HG03354 (cell line): ENCODE measurements at regions not wholly inside any gene's neighbourhood (a gene's known extent, or its start where the extent isn't known, plus 50 kb on each side); places are given as distances from the start of the nearest gene placed in this dataset.
"Not testable (repeated sequence)": the region's sequence is repeated elsewhere in the genome, so short reads cannot be mapped to it uniquely, and the experiment has no call there.

ENCODE experiments used
- ATAC-seq: cut with Tn5 transposase; IDR thresholded peaks from one replicate; pipeline ENCODE4 v1.9.1; 2021; ENCODE audit warnings: mild to moderate bottlenecking; ENCODE audit not compliant: unreplicated experiment, poor library complexity, severe bottlenecking

- peak; percentile 56 for ATAC-seq
These were observed 88.9 kb upstream of the NT5E start for GRCh38 chr6:85360794-85361642.

DNA sequence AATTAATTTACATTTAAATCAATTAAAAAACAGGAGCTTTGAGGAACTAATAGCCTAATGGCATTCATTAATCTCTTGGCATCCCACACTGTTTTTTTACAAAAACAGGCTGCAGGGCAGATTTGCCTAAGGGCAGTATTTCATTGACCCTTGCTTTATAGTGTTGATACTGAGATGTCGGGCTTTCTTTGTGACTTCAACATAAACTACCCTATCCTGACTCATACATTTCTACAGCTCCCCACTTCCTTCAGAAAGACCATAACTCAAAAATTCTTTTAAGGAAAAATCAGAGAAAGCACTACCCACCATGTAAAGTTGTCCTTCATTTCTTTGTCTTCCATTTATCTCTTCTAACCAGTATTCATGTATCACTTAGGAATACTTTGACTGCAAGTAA, 92.2 kb upstream of the NT5E start:
- no peak for ATAC-seq

DNA sequence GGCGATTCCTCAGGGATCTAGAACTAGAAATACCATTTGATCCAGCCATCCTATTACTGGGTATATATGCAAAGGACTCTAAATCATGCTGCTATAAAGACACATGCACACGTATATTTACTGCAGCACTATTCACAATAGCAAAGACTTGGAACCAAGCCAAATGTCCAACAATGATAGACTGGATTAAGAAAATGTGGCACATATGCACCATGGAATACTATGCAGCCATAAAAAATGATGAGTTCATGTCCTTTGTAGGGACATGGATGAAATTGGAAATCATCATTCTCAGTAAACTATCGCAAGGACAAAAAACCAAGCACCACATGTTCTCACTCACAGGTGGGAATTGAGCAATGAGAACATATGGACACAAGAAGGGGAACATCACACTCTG, 93.1 kb upstream of the NT5E start:
- ATAC-seq, result not testable (repeated sequence)

GRCh38 chr6:85355816-85356215, 94.1 kb upstream of the NT5E start:
- ATAC-seq, result no peak

DNA sequence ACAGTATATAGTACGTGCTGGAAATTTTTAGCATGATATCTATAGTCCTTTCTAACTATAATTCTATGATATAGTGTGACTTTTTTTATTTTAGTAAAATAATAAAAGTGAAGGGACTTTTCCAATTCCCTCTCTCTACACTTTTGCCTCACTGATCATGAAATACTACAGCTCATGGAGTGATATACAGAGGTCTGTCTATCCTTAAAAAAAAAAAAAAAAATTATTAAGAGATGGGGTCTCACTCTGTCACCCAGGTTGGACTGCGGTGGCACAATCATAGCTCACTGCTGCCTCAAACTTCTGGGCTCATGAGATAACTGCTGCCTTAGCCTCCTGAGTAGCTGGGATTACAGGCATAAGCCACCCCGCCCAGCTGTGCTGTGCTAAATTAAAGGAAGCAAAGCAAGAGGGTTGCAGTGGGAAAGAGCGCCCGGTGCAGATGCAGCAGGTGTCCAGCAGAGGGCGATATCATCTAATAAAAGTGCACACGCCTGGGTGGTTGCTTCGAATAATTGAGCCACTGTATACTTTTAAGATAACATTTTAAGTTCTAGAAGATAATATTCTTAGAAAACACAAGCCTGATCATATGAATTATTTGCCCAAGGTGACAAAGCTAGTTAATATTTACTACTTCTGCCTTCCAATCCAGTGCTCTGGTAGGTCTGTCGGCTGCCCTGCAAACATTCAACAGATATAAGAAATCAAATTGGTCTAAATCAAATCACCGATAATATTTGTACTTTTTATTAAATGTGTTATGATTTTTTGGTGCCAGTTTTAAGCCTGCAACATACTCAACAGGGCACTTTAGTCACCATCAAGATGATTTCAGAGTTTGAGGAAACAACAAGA, 94.9 kb upstream of the NT5E start:
- peak; percentile 85 for ATAC-seq

GRCh38 chr6:85353012-85353411, 96.9 kb upstream of the NT5E start:
- no peak for ATAC-seq

GRCh38 chr6:85348643-85349042, 101.2 kb upstream of the NT5E start:
- ATAC-seq, result no peak

GRCh38 chr6:85347812-85348211, 102.1 kb upstream of the NT5E start:
- no peak for ATAC-seq

DNA sequence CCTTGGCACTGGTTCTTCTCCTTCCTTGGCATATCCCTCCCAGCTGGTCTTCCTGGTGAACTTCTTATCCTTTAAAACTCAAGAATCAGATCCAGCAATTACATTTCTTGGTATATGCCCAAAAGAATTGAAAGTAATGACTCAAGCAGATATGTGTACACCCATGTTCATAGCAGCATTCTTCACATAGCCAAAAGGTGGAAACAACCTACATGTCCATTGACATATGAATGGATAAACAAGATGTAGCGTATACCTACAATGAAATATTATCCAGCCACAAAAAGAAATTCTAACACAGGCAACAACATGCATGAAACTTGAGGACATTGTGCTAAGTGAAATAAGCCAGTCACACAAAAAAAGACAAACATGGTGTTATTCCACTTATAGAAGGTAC, 103.7 kb upstream of the NT5E start:
- ATAC-seq, result no peak

DNA sequence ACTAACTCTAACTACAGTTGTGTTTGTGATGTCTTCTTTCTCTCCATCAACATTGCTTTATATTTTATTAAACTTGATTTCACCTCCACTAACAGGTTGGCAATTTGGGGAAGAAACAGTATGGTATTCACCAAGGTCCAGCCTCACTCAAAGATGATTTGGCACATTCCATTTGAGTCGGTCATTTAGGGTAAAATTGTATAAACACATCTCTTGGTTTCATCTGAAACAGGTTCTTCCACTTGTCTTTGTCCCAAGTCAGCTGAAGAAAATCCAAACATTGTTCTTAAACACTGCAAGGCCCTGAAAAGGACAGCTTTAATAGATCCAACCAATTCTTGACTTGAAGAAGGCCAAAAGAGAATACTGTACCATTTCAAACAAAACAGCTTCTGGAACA, 104.9 kb upstream of the NT5E start:
- ATAC-seq, result no peak

DNA sequence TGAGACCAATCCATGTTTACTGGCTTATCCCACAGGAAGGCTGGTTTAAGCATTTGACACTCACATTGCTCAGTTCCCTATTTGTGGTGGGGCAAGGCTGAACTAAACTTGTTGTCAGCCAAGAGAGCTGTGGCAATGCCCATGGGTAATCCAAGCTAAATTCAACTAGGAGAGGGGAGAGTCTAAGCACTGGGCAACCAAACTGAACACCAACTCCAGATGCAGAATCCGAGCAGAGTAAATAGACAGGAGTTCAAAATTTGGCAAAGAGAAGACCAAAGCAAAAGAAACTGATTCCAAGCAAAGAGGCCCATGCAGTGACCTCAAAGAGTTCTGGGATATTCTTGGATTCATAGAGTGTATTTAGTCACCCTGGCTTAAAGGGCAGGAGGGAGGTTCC, 106.5 kb upstream of the NT5E start:
- no peak for ATAC-seq

DNA sequence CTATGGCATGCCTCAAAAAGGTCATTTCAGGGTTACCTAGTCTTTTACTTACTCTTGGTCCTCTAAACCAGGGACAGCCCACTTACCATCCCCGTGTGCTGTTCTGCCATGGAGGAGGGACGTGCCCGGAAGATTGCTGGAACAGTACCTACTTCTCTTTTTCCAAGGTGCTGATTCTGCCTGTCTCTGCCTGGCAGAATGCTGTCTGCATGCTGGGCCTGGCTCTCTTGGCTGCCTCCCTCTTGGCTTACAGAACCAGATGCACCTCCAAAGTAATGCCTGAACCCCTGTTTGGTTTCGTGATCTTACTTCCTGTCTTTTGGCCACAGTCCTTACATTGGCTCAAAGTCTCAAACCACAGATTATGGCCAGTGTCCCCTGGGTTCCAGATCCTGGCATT, 120.7 kb upstream of the NT5E start:
- ATAC-seq, result no peak

- ATAC-seq, result not testable (repeated sequence)
These were observed 124.1 kb upstream of the NT5E start for GRCh38 chr6:85325811-85326210.

DNA sequence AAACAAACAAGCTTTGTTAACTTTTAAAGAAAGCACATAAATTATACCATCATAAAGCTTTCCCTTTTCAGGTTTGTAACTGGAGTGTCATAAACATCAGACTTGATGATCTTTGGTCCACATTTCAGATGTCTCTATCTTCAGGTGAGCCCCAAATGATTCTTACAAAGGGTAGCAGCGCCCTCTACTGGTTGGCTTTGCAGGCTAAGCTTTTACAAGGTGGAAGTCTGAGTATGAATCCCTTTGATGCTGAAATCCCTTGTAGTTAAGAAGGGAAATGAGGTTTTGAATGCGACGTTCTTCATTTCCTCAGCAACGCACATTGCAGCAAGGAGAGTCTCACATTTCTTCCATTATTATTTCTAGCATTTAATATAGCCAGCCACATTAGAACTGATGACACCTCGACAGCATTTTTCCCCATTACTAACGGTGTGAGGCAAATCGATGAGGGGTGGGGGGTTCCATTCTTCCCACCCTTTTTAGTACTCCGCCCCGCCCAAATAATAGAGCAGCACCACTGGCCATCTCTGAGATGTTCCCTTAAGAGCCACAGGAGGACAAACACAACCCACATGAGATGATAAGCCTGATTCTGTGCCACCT, 126.3 kb upstream of the NT5E start:
- ATAC-seq, result peak; percentile 90

GRCh38 chr6:85322446-85323105, 127.3 kb upstream of the NT5E start:
- no peak for ATAC-seq

- no peak for ATAC-seq
These were observed 128.0 kb upstream of the NT5E start for GRCh38 chr6:85321906-85322305.

- ATAC-seq, result no peak
These were observed 135.3 kb upstream of the NT5E start for GRCh38 chr6:85314586-85314985.

GRCh38 chr6:85300581-85300980, 149.3 kb upstream of the NT5E start:
- ATAC-seq, result no peak

DNA sequence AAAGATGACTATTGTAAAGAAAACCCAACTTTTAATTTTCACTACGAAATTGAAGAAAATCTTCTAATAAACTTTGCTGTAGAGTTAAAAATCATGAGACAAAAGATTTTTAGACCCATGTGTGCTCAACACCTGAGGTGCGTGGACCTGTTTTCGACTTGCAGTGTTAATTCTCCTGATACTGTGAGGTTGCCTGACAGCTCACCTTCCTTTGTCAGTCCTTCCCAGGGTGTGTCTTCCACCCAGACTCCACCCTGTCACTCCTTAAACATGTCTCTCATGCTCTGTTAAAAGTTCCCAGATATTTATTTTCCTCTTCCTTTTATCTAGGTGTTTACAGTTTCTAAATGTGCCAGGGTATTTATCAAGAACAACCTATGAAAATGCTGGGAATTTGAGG, 151.3 kb upstream of the NT5E start:
- no peak for ATAC-seq

DNA sequence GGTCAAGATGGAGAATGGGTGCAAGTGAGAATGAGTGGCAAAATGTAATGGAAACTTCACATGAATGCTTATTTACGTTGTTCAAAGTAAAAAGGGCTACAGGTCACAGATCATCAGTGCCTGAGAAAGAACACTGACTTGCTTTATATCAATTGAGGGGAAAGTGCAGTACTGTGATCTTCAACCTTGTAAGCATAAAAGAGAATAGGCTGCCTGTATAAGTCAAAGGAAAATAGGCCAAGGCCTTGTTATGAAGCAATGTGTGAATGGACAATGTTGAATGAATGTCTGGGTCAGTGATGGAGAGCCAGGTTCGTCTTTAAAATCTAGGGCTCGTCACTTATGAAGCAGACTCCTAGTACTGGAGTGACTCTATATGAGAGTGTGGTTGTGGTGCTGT, 158.6 kb upstream of the NT5E start:
- no peak for ATAC-seq
